ENCODE measurements at regions not wholly inside any gene's neighbourhood (a gene's known extent, or its start where the extent isn't known, plus 50 kb on each side); places are given as distances from the start of the nearest gene placed in this dataset.
A peak's percentile ranks its signal among the peaks of the same experiment; 100 is the strongest.

- no peak for DNase-seq
- no peaks in the 10 kb centered on the region for H3K36me3 ChIP-seq (ENCODE audit: low read depth)
- peaks cover 4% of the 10 kb centered on the region for H3K9me3 ChIP-seq
- ATAC-seq, result no peak
- no peak for TF ChIP-seq CTCF (IDR thresholded peaks at IDR 0.05)
- intact Hi-C loops (cut with DNase I, micrococcal nuclease), result no loop called here
- H3K4me3 ChIP-seq, result no peak overlapping the region
- no peaks in the 10 kb centered on the region for H3K4me1 ChIP-seq (ENCODE audit: low read depth)
Observed at GRCh38 chr4:149009223-149009622, 567.0 kb upstream of the NR3C2 start.

- TF ChIP-seq CTCF (IDR thresholded peaks at IDR 0.05), result no peak
- Histone ChIP-seq H3K36me3 (ENCODE audit: low read depth) (no peaks in the 10 kb centered on the region), H3K4me3 (no peak overlapping the region), H3K4me1 (ENCODE audit: low read depth) (no peaks in the 10 kb centered on the region), H3K9me3 (peaks cover 4% of the 10 kb centered on the region)
- DNase-seq (no peak), ATAC-seq (no peak)
- intact Hi-C loops (cut with DNase I, micrococcal nuclease), result no loop called here
Observed at GRCh38 chr4:149008415-149009025, 566.3 kb upstream of the NR3C2 start.

GRCh38 chr4:149005191-149005590 is 563.0 kb upstream of the NR3C2 start:
- Histone ChIP-seq H3K9me3 (no peaks in the 10 kb centered on the region), H3K4me1 (ENCODE audit: low read depth) (no peaks in the 10 kb centered on the region), H3K36me3 (ENCODE audit: low read depth) (no peaks in the 10 kb centered on the region), H3K4me3 (no peak overlapping the region)
- TF ChIP-seq CTCF (IDR thresholded peaks at IDR 0.05), result no peak
- DNase-seq, result no peak
- ATAC-seq, result no peak
- intact Hi-C loops (cut with DNase I, micrococcal nuclease), result no loop called here

GRCh38 chr4:148999924-149000323 is 557.7 kb upstream of the NR3C2 start:
- intact Hi-C loops (cut with DNase I, micrococcal nuclease), result no loop called here
- Histone ChIP-seq H3K9me3 (no peaks in the 10 kb centered on the region), H3K4me3 (no peak overlapping the region), H3K36me3 (ENCODE audit: low read depth) (no peaks in the 10 kb centered on the region), H3K4me1 (ENCODE audit: low read depth) (no peaks in the 10 kb centered on the region)
- DNase-seq (no peak), ATAC-seq (no peak)
- TF ChIP-seq CTCF (IDR thresholded peaks at IDR 0.05), result no peak

GRCh38 chr4:148998719-148999118 is 556.5 kb upstream of the NR3C2 start:
- no peak for DNase-seq
- H3K9me3 ChIP-seq, result no peaks in the 10 kb centered on the region
- no peak for TF ChIP-seq CTCF (IDR thresholded peaks at IDR 0.05)
- ATAC-seq, result no peak
- H3K4me1 ChIP-seq (ENCODE audit: low read depth), result no peaks in the 10 kb centered on the region
- intact Hi-C loops (cut with DNase I, micrococcal nuclease), result no loop called here
- H3K36me3 ChIP-seq (ENCODE audit: low read depth), result no peaks in the 10 kb centered on the region
- H3K4me3 ChIP-seq, result no peak overlapping the region

- DNase-seq, result peak in 1 of 3 donors; percentile 64
Observed at GRCh38 chr4:148986951-148987350, 544.7 kb upstream of the NR3C2 start.

More at GRCh38 chr4:148986951-148987350, 544.7 kb upstream of the NR3C2 start:
- H3K9me3 ChIP-seq, result no peaks in the 10 kb centered on the region
- H3K36me3 ChIP-seq (ENCODE audit: low read depth), result no peaks in the 10 kb centered on the region
- peak; percentile 99 for ATAC-seq
- no peak overlapping the region for H3K4me3 ChIP-seq
- intact Hi-C loops (cut with DNase I, micrococcal nuclease), result no loop called here
- TF ChIP-seq CTCF (IDR thresholded peaks at IDR 0.05), result no peak
- H3K4me1 ChIP-seq (ENCODE audit: low read depth), result peaks cover 11% of the 10 kb centered on the region

All from mucosa of descending colon (tissue), 3 donors.